ENCODE measurements at regions not wholly inside any gene's neighbourhood (a gene's known extent, or its start where the extent isn't known, plus 50 kb on each side); places are given as distances from the start of the nearest gene placed in this dataset.
A peak's percentile ranks its signal among the peaks of the same experiment; 100 is the strongest.
"Not testable (repeated sequence)": the region's sequence is repeated elsewhere in the genome, so short reads cannot be mapped to it uniquely, and the experiment has no call there.

DNA sequence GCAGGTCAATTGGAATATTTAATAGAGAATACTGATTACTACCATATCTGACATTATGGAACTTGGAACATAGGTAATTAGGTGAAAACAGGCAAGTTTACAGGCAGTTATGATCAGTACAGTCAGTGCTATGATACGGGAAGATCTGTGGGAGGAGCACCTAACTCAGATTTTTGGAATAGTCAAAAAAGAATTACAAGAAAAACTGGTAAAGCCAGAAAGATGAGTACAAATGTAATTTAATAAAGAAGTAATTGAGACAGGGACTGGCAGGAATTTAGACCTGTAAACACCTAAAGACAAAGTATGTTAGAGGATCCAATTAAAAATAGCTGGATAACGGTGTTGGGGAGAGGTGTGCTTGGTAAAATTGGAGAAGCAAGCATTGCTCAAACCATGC is 206.5 kb upstream of the ANO5 start:
- intact Hi-C loops (cut with micrococcal nuclease), result no loop called here
- no peak for DNase-seq
- no peak for ATAC-seq

GRCh38 chr11:21987261-21987660 is 205.6 kb upstream of the ANO5 start:
- intact Hi-C loops (cut with micrococcal nuclease), result no loop called here
- DNase-seq, result no peak
- ATAC-seq, result no peak

DNA sequence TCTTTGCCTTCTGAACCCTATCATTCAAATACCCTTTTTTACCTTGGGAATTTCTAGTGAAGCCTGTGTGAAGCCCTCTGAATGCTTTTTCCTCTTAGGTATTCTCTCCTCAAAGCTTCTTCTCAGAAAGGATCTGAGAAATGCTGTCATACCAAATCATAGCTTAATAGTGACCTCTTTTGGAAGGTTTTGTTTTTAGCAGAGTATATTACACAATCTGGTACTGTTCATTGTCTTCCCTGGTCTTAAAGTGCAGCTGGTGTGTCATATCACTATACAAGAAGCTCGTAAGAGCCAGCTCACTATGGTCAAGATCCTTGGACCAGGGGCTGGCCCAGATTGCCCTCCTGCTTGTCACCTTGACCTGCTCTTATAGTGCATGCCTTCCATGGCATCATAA is 204.4 kb upstream of the ANO5 start:
- intact Hi-C loops (cut with micrococcal nuclease), result no loop called here
- no peak for ATAC-seq
- DNase-seq, result no peak

DNA sequence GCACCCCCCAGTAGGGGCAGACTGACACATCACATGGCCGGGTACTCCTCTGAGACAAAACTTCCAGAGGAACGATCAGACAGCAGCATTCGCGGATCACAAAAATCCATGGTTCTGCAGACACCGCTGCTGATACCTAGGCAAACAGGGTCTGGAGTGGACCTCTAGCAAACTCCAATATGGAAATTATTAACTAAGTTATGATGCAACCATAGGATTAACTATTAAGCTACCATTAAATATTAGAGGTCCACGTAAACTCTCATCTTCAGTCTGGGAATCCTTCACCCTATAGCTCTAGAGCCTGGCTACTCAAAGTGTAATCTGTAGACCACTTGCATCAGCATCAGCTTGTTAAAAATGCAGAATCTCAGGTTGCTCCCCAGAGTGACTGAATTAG is 191.1 kb upstream of the ANO5 start:
- DNase-seq; intact Hi-C loops (cut with micrococcal nuclease); ATAC-seq: not testable (repeated sequence)

DNA sequence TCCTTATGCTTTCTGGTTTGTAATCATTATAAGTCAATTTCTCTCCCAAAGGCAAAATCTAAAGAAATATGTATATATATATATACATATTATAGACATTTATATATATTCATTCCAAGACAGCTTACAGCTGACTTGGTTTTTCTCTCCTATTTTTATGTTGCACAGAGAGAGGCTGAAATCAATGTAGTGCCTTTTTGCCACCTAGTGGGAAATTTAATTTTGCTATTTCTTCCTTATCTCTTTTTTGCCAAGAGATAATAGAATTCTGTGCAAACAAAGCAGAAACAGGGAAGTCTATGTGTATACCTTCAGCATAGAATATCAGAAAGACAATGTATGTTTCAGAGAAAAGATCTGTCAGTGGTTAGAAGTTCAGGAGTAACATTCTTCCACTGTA is 186.0 kb upstream of the ANO5 start:
- no peak for ATAC-seq
- no peak for DNase-seq
- intact Hi-C loops (cut with micrococcal nuclease), result no loop called here

- DNase-seq (no peak), ATAC-seq (no peak)
- intact Hi-C loops (cut with micrococcal nuclease), result no loop called here
Observed at GRCh38 chr11:22031791-22032190, 161.1 kb upstream of the ANO5 start.

DNA sequence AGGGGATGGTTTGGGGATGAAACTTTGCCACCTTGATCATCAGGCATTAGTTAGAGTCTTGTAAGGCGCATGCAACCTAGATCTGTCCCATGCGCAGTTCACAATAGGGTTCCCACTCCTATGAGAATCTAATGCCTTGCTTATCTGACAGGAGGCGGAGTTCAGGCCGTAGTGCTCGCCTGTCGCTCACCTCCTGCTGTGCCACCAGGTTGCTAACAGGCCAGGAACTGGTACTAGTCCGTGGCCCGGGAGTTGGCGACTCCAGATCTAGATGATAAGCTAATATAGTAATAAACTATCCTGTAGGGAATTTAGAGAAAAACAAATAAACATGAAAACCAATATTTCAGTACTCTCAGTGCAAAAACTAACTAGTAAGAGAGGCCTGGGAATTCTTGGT is 155.4 kb upstream of the ANO5 start:
- DNase-seq, result no peak
- intact Hi-C loops (cut with micrococcal nuclease), result no loop called here
- ATAC-seq, result no peak

DNA sequence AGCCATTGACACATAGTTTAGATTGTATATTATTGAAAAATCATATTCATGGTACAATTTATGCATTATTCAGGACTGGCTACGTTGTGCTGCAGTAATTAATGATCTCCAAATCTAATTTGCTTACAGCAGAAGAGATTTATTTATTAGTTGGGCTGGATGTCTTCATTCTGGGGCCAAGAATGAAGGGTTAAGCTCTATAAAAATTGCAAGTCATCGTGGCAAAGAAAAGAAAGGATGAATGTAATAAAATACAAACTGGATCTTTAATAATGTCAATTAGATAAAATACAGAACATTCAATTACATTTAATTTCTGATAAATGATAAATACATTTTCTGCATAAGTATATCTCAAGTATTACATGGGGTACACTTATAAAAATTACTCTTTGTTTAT is 151.8 kb upstream of the ANO5 start:
- no peak for DNase-seq
- intact Hi-C loops (cut with micrococcal nuclease), result no loop called here
- ATAC-seq, result no peak

GRCh38 chr11:22042081-22042480 is 150.8 kb upstream of the ANO5 start:
- DNase-seq (no peak), ATAC-seq (no peak)
- intact Hi-C loops (cut with micrococcal nuclease), result no loop called here

DNA sequence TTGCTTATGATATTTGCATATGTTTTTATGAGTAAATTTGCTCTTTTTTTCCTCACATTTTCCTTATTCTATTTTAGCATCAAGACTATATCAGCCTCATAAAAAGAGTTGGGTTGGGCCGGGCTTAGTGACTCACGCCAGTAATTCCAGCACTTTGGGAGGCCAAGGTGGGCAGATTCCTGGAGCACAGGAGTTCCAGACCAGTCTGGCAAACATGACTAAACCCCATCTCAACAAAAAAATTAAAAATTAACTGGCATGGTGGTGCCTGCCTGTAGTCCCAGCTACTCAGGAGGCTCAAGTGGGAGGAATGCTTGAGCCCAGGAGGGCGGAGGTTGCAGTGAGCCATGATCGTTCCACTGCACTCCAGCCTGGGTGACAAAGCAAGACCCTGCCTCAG is 148.8 kb upstream of the ANO5 start:
- DNase-seq (no peak), ATAC-seq (no peak)
- intact Hi-C loops (cut with micrococcal nuclease), result no loop called here

- no peak for ATAC-seq
- intact Hi-C loops (cut with micrococcal nuclease), result no loop called here
- no peak for DNase-seq
Observed at GRCh38 chr11:22049276-22049675, 143.6 kb upstream of the ANO5 start.

DNA sequence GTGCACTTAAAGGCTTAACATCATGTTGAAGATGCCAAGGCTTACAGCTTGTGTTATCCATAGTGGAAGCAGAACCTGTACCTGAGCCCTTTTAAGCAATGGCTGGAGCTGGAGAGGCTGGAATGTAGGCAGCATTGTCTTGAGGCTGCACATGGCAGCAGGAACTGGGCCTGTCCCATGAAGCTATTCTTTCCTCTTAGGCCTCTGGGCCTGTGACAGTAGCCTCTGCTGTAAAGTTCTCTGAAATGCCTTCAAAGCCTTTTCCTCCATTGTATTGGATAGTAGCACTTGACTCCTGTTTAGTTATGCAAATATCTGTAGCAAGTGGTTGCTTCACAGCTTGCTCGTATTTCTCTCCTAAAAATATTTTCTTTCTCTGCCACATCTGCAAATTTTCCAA is 127.4 kb upstream of the ANO5 start:
- ATAC-seq (no peak), DNase-seq (no peak)
- intact Hi-C loops (cut with micrococcal nuclease), result no loop called here

- DNase-seq (no peak), ATAC-seq (no peak)
- intact Hi-C loops (cut with micrococcal nuclease), result no loop called here
Observed at GRCh38 chr11:22069844-22070243, 123.0 kb upstream of the ANO5 start.

DNA sequence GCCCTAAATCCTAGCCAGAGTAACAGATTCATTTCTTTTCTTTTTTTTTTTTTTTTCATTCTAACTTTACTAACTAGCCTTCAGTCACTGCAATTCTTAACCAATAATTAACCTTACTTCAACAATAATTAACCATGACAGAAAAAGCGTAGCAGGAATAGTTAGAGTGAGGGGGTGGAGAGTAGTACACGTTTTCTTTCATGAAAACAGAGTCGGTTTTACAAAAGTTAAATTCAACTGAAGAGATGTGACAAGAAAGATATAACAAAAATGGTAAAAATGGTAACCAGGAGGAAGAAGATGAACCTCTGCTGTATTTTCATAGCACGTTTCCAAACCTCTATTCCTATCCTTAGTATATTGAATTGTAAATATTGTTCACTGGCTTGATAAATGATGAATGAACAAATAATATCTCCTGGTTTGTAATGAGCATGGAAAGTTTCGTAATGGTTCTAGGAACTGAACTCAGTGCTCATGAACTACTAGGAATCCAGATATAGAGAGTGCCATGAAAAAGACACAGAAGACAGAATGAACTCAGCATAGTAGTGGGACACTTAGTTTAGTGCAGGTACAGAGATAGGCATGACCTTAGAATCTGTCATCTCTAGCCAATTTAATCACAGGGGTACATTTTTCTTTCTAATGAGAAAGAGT is 116.5 kb upstream of the ANO5 start:
- ATAC-seq (no peak), DNase-seq (no peak)
- intact Hi-C loops (cut with micrococcal nuclease), result no loop called here

DNA sequence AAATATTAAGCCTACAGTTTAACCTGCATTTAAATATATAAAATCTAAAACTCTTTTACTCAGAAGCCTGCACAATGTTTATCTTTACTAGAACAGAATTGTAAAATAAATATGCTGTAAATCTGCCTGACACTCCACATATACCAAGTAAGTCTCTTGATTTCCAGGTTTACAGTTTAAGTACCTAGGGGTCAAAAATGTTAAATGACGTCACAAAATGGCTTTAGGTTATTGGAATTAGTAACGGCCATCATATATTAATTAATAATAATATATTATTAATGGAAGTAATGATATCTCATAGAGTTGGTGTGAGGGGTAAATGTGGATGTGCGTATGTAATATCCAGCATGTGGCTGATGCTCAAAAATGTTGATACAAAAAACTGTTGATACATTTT is 114.8 kb upstream of the ANO5 start:
- DNase-seq, result no peak
- no peak for ATAC-seq
- intact Hi-C loops (cut with micrococcal nuclease), result no loop called here

- peak; percentile 93 for ATAC-seq
- intact Hi-C loops (cut with micrococcal nuclease), result no loop called here
- DNase-seq, result no peak
Observed at GRCh38 chr11:22079133-22079872, 113.6 kb upstream of the ANO5 start.

- no peak for DNase-seq
- ATAC-seq, result no peak
- intact Hi-C loops (cut with micrococcal nuclease), result no loop called here
Observed at GRCh38 chr11:22082178-22082577, 110.7 kb upstream of the ANO5 start.

- DNase-seq, result no peak
- ATAC-seq, result no peak
- intact Hi-C loops (cut with micrococcal nuclease), result no loop called here
Observed at GRCh38 chr11:22082788-22083187, 110.1 kb upstream of the ANO5 start.

GRCh38 chr11:22084056-22084455 is 108.8 kb upstream of the ANO5 start:
- intact Hi-C loops (cut with micrococcal nuclease), result no loop called here
- ATAC-seq (peak; percentile 11), DNase-seq (no peak)

DNA sequence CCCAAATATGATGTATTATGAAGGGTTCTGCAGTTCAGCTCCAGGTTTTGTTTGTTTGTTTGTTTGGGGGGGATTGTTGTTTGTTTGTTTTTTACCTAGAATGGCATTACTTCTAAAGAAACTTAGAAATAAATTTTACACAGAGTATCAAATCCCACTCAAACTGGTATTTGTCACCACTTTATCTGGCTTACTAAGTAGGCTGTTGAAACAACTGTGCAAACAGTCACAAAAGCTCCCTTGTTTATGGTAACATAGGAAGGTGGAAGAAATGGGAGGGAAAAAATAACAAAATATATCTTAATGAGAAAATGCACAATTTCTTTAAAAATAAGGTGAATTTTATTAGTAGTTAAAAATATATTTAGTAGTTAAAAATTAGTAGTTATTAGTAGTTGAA is 108.3 kb upstream of the ANO5 start:
- intact Hi-C loops (cut with micrococcal nuclease), result no loop called here
- ATAC-seq (no peak), DNase-seq (no peak)

DNA sequence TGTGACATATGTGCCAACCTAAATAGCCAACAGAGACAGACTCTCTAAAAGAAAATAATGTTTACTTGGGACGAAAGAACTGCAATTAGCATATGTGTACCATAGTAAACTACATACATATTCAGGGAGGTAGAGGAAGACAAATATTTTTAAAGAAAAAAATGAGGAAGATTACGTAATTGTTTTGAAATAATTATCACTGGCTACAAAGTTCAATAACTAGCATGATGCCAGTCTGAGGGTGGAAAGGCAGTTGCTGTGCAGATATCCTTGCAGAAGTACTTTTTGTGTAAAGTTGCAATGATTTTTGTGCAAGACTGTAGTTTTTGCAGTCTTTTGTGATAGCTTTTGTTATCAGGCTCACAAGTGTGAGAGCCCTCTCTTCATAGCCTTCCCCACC is 103.3 kb upstream of the ANO5 start:
- no peak for DNase-seq
- intact Hi-C loops (cut with micrococcal nuclease), result no loop called here
- ATAC-seq, result no peak

Data from left ventricle myocardium superior (tissue), 1 donor.